ENCODE measurements at regions not wholly inside any gene's neighbourhood (a gene's known extent, or its start where the extent isn't known, plus 50 kb on each side); places are given as distances from the start of the nearest gene placed in this dataset.

DNA sequence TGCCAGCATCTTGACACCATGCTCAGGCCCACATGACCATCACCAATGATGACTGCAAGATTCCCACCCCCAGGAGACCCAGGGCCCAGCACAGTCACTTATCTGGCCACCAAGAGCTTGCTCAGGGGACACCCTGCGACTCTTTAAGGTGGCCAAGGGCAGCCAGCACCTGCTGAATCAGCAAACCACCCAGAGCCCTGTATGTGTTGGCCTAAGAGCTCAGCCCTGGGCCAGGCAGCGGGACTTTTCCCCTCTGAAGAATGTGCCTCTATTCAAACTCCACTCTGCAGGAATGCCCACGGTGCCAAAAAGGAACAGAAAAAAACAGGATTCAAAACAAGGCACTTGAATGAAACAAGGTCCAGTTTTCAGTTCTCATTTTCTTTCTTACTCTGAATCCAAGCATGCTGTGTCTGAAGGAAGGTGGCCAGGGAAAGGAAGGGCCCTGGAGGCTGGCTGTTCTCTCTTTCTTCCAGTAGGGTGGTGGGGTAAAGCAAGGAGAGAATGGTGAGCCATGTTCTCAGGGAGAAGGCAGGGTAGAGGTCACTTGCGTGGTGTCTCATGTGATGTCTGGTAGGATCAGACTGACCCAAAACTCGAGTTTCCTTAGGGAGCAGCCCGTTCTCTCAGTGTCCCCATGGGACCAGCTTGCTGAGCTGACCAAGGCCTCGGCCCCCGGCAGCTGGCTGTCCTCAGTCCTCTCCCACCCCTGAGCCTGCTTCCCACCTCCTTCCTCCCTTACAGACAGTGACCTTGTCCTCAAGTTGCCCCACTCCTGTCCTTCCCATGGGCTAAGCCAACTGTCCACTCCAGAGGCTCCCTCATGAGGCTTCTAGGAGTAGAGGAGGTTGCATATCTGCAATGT, 150.0 kb downstream of the RNF152 start:
- TF ChIP-seq POLR2A (IDR thresholded peaks at IDR 0.05), result no peak
- TF ChIP-seq, protein P1, sequence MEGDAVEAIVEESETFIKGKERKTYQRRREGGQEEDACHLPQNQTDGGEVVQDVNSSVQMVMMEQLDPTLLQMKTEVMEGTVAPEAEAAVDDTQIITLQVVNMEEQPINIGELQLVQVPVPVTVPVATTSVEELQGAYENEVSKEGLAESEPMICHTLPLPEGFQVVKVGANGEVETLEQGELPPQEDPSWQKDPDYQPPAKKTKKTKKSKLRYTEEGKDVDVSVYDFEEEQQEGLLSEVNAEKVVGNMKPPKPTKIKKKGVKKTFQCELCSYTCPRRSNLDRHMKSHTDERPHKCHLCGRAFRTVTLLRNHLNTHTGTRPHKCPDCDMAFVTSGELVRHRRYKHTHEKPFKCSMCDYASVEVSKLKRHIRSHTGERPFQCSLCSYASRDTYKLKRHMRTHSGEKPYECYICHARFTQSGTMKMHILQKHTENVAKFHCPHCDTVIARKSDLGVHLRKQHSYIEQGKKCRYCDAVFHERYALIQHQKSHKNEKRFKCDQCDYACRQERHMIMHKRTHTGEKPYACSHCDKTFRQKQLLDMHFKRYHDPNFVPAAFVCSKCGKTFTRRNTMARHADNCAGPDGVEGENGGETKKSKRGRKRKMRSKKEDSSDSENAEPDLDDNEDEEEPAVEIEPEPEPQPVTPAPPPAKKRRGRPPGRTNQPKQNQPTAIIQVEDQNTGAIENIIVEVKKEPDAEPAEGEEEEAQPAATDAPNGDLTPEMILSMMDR (IDR thresholded peaks at IDR 0.05), result no peak
